OCI-LY3 (cell line): ENCODE measurements at regions not wholly inside any gene's neighbourhood (a gene's known extent, or its start where the extent isn't known, plus 50 kb on each side); places are given as distances from the start of the nearest gene placed in this dataset.

Experiments
- H2AFZ ChIP-seq: fragments of 200-600, 300-600 bp; shearing (Covaris generic); 2 replicates; pipeline ENCODE4 v1.6.0; 2014; ENCODE audit warnings: antibody characterized with exemption, low read depth, low read length
- H3K27ac ChIP-seq: fragments of 200-600, 300-600 bp; sonication (generic); 2 replicates; pipeline ENCODE4 v1.5.1; 2014; ENCODE audit warnings: mild to moderate bottlenecking, low read length, moderate library complexity, mixed read lengths
- H3K27me3 ChIP-seq: fragments of 200-600, 300-600 bp; sonication (generic); 2 replicates; pipeline ENCODE4 v1.6.1; 2014; ENCODE audit warnings: low read depth, low read length, mixed read lengths
- H3K36me3 ChIP-seq: fragments of 200-600, 300-600 bp; sonication (generic); replicated peaks from 2 replicates; pipeline ENCODE3; 2014; ENCODE audit warnings: low read depth, low read length, mixed read lengths
- H3K4me1 ChIP-seq: fragments of 300-600, 200-600 bp; sonication (generic); 2 replicates; pipeline ENCODE4 v1.6.1; 2014; ENCODE audit warnings: low read length, mixed read lengths
- H3K4me2 ChIP-seq: fragments of 200-600, 300-600 bp; sonication (generic); 2 replicates; pipeline ENCODE4 v1.6.1; 2014; ENCODE audit warnings: low read length, mixed read lengths
- H3K4me3 ChIP-seq: fragments of 300-600, 200-600 bp; sonication (generic); 2 replicates; pipeline ENCODE4 v1.5.1; 2014; ENCODE audit warnings: antibody characterized with exemption, mild to moderate bottlenecking, low read length, moderate library complexity
- H3K79me2 ChIP-seq: fragments of 300-600, 200-600 bp; shearing (Covaris generic); 2 replicates; pipeline ENCODE4 v1.6.1; 2014; ENCODE audit warnings: mild to moderate bottlenecking, low read length, mixed read lengths
- H3K9ac ChIP-seq: fragments of 300-600, 200-600 bp; shearing (Covaris generic); 2 replicates; pipeline ENCODE4 v1.6.0; 2014; ENCODE audit warnings: mild to moderate bottlenecking, low read length, moderate library complexity
- H3K9me3 ChIP-seq: fragments of 200-600, 300-600 bp; shearing (Covaris generic); 2 replicates; pipeline ENCODE4 v1.6.1; 2014; ENCODE audit warnings: low read length, mixed read lengths; ENCODE audit not compliant: insufficient read depth
- H4K20me1 ChIP-seq: fragments of 200-600, 300-600 bp; sonication (generic); 2 replicates; pipeline ENCODE4 v1.6.1; 2016; ENCODE audit warnings: low read length, mixed read lengths; ENCODE audit not compliant: insufficient read depth
- EZH2phosphoT487 ChIP-seq: fragments of 200-600 bp; shearing (Covaris generic); IDR thresholded peaks from 2 replicates; pipeline ENCODE4 v1.6.1; 2018; ENCODE audit warnings: antibody characterized with exemption, mixed run types, low read depth
- TF ChIP-seq, protein P1 (sequence below): fragments of 200-600, 300-600 bp; sonication (generic); IDR thresholded peaks from 2 replicates; pipeline ENCODE4 v1.5.1; 2014; ENCODE audit warnings: antibody characterized with exemption, low read length, low read depth

DNA sequence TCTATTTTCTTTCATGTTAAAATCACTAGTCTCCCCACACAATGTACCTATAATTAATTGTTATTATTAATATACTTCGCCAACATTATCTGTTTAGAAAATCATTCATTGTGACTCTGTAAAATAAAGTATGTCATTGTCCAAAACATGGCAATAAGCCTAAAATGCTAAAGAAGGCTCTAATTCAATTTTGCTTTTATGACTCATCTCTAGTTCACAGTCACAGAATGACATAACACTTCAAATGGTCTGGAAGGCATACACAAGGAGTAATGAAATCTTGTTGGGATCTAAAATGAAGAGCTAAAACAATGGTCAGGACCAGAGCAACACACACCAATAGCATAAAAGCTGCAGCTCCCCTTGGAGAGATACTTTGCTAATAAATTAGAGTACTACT lies 505.8 kb downstream of the GPAM start:
- Histone ChIP-seq H3K27ac (no peak overlapping the region), H3K4me3 (no peak overlapping the region), H2AFZ (no peak overlapping the region), H3K27me3 (no peaks in the 10 kb centered on the region), H3K4me1 (no peaks in the 10 kb centered on the region), H4K20me1 (no peaks in the 10 kb centered on the region), H3K4me2 (no peak overlapping the region), H3K79me2 (no peaks in the 10 kb centered on the region), H3K9me3 (no peaks in the 10 kb centered on the region), H3K36me3 (no peaks in the 10 kb centered on the region), H3K9ac (no peak overlapping the region)
- TF ChIP-seq, protein P1, sequence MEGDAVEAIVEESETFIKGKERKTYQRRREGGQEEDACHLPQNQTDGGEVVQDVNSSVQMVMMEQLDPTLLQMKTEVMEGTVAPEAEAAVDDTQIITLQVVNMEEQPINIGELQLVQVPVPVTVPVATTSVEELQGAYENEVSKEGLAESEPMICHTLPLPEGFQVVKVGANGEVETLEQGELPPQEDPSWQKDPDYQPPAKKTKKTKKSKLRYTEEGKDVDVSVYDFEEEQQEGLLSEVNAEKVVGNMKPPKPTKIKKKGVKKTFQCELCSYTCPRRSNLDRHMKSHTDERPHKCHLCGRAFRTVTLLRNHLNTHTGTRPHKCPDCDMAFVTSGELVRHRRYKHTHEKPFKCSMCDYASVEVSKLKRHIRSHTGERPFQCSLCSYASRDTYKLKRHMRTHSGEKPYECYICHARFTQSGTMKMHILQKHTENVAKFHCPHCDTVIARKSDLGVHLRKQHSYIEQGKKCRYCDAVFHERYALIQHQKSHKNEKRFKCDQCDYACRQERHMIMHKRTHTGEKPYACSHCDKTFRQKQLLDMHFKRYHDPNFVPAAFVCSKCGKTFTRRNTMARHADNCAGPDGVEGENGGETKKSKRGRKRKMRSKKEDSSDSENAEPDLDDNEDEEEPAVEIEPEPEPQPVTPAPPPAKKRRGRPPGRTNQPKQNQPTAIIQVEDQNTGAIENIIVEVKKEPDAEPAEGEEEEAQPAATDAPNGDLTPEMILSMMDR = no peak
- TF ChIP-seq EZH2phosphoT487 = no peak

DNA sequence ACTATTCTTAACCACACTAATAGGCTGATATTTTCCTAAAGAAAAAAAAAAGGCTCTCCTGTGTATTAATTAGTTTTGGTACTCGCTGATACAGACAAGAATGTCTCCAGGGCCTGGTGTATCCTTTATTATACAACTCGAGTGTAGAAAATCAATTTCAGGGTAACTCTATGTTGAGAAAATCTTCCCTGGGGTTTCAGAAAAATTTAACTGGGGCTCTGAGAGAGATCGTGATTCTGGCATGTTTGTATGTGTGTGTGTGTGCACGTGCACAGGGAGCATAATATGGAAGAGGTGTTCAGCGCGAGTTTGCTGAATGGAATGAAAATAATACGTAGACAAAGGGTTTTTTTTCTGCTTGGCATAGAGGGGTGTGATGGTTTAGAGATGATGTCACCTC lies 496.8 kb downstream of the GPAM start:
- H4K20me1 ChIP-seq = no peaks in the 10 kb centered on the region
- H3K4me2 ChIP-seq = no peak overlapping the region
- no peak overlapping the region for H3K4me3 ChIP-seq
- no peaks in the 10 kb centered on the region for H3K9me3 ChIP-seq
- H3K27me3 ChIP-seq = no peaks in the 10 kb centered on the region
- H2AFZ ChIP-seq = no peak overlapping the region
- TF ChIP-seq EZH2phosphoT487 = no peak
- TF ChIP-seq, protein P1 = no peak
- H3K9ac ChIP-seq = no peak overlapping the region
- H3K79me2 ChIP-seq = no peaks in the 10 kb centered on the region
- no peak overlapping the region for H3K27ac ChIP-seq
- no peaks in the 10 kb centered on the region for H3K4me1 ChIP-seq
- no peaks in the 10 kb centered on the region for H3K36me3 ChIP-seq

DNA sequence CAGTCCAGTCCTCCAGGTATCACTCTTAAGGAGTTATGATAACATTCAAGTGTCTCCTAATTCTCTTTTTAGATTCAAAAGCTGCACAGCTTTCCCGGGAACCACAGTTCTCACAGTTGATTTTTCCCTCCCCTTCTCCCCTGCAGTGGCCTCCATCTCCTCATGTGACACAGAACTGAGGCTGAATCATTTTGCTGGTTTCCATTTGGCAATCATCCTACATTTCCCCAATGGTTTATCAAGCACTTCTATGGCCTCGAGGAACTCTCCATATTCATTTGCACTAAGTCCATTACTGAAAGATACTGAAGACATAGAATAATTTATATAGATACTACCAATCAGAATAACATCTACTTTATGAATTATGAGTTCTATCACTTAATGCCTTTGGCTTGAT lies 484.9 kb downstream of the GPAM start:
- H3K9me3 ChIP-seq = no peaks in the 10 kb centered on the region
- H2AFZ ChIP-seq = no peak overlapping the region
- no peaks in the 10 kb centered on the region for H4K20me1 ChIP-seq
- no peak overlapping the region for H3K4me2 ChIP-seq
- no peaks in the 10 kb centered on the region for H3K27me3 ChIP-seq
- no peaks in the 10 kb centered on the region for H3K36me3 ChIP-seq
- TF ChIP-seq, protein P1 = no peak
- no peak for TF ChIP-seq EZH2phosphoT487
- no peak overlapping the region for H3K27ac ChIP-seq
- H3K4me1 ChIP-seq = no peaks in the 10 kb centered on the region
- no peaks in the 10 kb centered on the region for H3K79me2 ChIP-seq
- H3K4me3 ChIP-seq = no peak overlapping the region
- H3K9ac ChIP-seq = no peak overlapping the region

DNA sequence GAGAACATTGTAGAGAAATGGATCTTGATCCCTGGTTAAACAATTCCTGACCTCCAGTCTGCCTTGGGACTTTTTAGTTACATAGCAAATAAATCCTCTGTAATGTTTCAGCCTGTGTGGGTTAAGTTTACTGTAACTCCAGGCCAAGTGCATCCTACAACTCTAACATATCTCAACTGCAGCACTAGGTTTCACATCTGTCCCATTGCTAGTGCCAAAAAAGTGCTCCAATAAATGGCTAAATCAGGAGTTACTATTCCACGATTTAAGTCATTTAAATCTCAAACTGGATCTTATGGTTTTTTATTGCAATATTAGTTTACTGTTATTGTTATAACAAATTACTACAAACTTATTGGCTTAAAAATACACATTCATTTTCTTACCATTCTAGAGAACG lies 479.6 kb downstream of the GPAM start:
- Histone ChIP-seq H3K27ac (no peak overlapping the region), H3K4me1 (no peaks in the 10 kb centered on the region), H3K9me3 (no peaks in the 10 kb centered on the region), H2AFZ (no peak overlapping the region), H3K4me2 (no peak overlapping the region), H3K4me3 (no peak overlapping the region), H3K79me2 (no peaks in the 10 kb centered on the region), H3K36me3 (no peaks in the 10 kb centered on the region), H3K27me3 (no peaks in the 10 kb centered on the region), H4K20me1 (no peaks in the 10 kb centered on the region), H3K9ac (no peak overlapping the region)
- TF ChIP-seq, protein P1 = no peak
- no peak for TF ChIP-seq EZH2phosphoT487
